Right ventricle myocardium inferior (tissue), 1 donor: ENCODE measurements at regions not wholly inside any gene's neighbourhood (a gene's known extent, or its start where the extent isn't known, plus 50 kb on each side); places are given as distances from the start of the nearest gene placed in this dataset.
A peak's percentile ranks its signal among the peaks of the same experiment; 100 is the strongest.
"Not testable (repeated sequence)": the region's sequence is repeated elsewhere in the genome, so short reads cannot be mapped to it uniquely, and the experiment has no call there.

Source experiments
- ATAC-seq: fragments of 200-7000 bp; cut with Tn5 transposase; one replicate; pipeline ENCODE4 v1.9.1; 2020; ENCODE audit warnings: mild to moderate bottlenecking, moderate library complexity
- DNase-seq: peaks from one replicate; pipeline ENCODE4 v3.0.0; 2021; ENCODE audit errors: missing footprints
- intact Hi-C: fragments of 100-400 bp; cut with DNase I; formaldehyde crosslinking; loops from one replicate; pipeline ENCODE4 v1.11.0; 2022
- donor health status: DM: no; HTN: yes; CAD: no; lungs with severe emphysema.

DNA sequence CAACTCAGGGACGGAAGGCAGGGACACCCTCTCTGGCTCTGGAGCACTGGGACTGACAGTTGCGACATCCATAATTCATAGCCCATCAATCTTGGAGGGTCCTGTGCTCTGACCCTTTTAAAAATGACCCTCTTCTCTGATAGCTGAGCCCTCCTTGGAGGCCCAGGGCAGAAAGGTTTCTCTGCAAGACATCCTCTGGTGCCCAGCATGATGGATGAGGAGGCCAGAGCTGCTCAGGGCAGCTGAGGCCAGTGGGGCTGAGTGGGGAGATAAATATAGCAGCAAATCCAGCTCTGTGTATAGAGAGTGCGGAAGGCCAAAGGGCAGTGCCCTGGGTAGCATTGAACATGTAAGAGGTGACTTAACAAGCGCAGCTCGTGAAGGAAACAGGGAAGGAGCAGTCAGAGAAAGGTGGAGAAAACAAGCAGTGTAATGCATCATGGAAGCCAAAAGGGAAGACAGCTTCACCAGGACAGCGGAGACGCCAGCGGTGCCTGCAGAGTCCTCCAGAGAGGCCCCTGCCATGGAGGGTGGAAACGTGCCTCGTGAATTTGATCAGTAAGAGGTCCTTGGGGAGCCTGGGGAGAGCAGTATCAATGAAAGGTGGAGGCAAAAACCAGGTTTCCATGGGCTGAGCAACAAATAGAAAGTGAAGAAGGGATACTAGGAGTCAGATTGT is 50.4 kb upstream of the FMOD start:
- ATAC-seq, result no peak
- intact Hi-C loops, result loop anchor here (5.0 kb wide), 1 partner anchor 34 kb away; no protein-coding TSS in a partner anchor
- no peak for DNase-seq

DNA sequence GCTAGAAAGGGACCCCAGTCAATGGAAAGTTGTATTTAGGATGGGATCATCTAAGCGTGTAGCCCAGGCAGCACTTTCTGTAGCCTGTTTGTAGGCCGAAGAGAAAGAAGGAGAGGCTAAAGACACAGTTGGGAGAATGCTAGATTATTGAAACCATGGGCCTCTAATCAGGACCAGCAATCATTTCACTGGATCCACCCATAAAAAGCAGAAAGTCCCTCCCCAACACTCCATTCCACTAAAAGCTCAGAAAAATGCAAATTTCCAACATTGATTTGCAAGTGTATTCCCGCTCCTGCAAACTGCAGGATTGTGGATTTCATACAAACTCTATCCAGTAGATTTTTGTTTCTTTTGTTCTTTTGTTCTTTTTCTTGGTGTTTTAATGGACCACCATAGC is 51.2 kb upstream of the FMOD start:
- intact Hi-C loops, result loop anchor here (5.0 kb wide), 1 partner anchor 35 kb away; no protein-coding TSS in a partner anchor

DNA sequence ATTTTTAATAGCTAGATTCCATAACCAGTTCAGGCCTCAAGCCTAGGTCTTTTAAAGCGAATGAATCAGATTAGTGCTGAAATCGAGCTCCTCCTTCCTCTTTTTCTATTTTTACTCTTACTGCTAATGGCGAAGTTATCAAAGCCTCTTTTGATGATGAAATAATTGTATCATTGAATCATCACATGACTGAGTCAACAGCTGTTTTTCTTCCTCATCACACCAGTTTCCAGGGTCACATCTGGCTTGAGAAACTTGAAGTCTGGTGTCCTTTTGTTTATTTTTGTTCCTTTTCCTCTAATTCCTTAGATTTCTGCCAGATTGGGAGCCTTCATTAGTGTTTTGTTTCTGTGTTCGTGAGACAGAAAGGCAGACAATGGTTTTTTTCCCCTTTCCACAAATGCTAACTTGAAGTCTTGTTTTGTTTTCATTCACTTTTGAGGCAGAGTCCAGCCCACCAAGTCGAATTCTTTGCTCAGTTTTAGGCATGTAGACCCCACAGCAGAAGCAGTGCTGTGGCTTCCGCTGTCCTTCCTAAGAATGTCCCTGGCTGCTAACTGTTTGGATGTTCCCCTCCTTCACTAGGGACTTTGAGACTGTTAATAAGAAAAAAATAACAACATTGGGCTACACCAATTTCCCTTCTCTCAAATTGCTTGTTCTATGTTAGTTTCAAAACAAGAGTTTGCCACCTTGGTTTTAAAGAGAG is 51.9 kb upstream of the FMOD start:
- ATAC-seq, result peak; percentile 79
- DNase-seq, result no peak
- intact Hi-C loops, result loop anchor here (5.0 kb wide), 1 partner anchor 35 kb away; no protein-coding TSS in a partner anchor

More for the DNA sequence above, 51.2 kb upstream of the FMOD start:
- no peak for DNase-seq
- no peak for ATAC-seq

DNA sequence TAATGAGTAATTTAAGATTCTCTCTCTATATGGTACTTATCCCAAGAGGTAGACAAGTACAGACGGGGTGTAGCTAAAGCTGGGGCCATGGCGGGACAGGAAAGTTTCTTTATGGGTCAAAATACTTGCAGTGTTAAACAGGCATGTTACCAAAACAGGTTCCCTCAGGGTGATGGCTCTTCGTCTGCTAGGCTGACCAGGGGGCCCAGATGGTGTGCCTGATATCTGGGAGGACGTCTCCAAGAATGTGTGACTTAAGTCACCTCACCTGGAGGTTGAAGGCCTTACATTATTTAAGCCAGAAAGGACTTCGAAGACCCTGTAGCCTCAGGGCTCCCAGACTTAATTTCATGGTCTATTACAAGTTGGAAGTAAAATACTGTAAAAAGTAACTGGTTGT is 52.7 kb upstream of the FMOD start:
- DNase-seq (no peak), ATAC-seq (no peak)
- intact Hi-C loops, result loop anchor here (5.0 kb wide), 1 partner anchor 36 kb away; no protein-coding TSS in a partner anchor

DNA sequence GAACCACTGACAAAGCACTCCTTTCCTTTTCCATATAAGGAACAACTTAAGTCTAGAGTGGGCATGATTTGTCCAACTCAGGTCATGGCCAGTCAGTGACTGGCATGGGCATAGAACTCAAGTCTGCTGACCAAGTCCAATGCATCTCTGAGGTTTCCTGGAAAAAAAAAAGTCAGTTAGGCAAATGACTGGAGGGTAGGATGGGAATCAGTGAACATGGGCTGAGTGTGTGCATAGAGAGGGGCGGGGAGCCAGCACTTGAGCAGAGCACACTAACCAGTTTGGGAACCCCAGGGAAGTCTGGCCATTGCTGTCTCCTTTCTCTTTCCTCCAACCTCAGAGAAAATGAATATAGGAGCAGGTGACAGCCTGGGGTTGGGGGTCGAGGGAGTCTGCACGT is 53.6 kb upstream of the FMOD start:
- ATAC-seq, result no peak
- intact Hi-C loops, result loop anchor here (5.0 kb wide), 1 partner anchor 37 kb away; no protein-coding TSS in a partner anchor
- no peak for DNase-seq

DNA sequence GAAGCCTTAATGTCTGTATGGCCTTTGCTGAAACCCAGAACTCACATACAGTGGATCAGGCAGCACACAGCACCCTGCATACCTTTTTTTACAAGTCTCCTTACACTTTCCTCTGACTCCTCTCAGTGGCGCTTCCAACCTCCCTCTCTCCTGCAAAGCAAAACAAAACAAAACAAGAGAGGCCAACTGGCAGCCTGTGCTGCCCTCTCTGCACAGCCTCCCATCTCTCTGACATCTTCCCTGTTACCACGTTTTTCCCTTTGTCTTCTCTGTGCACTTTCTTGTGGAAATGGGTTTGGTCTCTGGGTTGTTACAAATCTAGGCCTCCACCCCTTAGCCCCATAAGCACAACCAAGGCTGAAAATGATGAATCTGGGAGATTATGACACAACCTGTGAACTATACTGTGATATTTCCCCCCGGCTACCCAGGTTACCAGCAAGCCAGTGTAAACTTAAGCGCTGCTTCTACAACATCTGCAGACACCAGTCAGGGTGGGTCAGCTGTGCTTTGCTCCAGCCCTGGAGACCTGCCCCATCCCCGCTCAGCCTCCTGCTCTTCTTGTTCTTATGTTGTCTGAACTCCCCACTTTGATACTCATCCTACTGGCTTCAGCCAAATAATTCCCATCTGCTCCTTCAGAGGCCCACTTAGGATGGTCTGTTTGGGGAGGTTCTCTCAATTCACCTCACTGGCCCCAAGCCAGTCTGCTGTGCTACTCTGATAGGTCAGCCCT is 54.9 kb upstream of the FMOD start:
- intact Hi-C loops, result no loop called here
- no peak for ATAC-seq

DNA sequence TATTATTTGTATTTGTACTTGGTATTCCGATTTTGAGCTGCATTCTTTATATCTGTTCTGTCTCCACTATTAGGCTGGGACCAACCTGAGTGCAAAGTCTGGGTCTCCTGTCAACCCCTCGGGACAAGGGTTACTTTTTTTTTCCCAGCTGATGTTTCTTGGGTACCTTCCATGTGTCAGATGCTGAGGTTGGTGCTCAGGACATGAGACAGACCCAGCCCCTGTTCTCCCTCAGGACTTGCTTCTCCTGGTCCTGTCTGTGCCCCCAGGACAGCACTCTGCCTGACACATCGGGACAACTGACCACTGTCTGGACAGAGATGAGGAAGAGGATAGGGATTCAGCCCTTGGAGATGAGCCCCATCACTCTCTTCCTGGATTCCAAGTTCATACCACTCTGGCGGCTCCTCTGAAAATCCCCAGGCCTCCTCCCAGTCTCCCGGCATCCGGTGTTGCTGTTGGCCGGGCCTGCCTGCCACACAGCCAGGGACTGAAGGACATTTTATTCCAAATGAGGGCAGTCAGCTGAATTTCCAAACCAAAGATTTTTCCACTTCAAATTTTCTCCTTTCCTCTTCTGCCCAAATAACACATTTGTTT is 55.6 kb upstream of the FMOD start:
- intact Hi-C loops, result no loop called here
- peak; percentile 69 for DNase-seq
- ATAC-seq, result peak; percentile 65

More for the DNA sequence above, 54.9 kb upstream of the FMOD start:
- no peak for DNase-seq

DNA sequence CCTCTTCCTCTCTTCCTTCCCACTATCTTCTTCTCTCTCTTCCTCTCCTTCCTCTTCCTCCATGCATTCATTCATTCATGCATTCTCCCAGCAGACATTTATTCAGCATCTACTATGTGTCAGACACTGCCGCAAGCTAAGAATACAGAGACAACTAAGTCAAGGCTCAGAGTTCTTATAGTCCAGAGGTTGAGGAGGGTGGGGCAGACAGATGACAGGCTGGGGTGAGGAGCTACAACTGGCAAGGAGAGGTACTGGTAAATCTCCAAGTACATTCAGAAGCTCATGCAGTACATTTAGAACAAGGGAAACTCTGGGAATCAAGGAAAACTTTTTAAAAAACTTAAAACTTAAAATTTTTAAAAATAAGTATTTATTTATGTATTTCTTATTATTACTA is 56.4 kb upstream of the FMOD start:
- DNase-seq (no peak), ATAC-seq (no peak)
- intact Hi-C loops, result no loop called here

DNA sequence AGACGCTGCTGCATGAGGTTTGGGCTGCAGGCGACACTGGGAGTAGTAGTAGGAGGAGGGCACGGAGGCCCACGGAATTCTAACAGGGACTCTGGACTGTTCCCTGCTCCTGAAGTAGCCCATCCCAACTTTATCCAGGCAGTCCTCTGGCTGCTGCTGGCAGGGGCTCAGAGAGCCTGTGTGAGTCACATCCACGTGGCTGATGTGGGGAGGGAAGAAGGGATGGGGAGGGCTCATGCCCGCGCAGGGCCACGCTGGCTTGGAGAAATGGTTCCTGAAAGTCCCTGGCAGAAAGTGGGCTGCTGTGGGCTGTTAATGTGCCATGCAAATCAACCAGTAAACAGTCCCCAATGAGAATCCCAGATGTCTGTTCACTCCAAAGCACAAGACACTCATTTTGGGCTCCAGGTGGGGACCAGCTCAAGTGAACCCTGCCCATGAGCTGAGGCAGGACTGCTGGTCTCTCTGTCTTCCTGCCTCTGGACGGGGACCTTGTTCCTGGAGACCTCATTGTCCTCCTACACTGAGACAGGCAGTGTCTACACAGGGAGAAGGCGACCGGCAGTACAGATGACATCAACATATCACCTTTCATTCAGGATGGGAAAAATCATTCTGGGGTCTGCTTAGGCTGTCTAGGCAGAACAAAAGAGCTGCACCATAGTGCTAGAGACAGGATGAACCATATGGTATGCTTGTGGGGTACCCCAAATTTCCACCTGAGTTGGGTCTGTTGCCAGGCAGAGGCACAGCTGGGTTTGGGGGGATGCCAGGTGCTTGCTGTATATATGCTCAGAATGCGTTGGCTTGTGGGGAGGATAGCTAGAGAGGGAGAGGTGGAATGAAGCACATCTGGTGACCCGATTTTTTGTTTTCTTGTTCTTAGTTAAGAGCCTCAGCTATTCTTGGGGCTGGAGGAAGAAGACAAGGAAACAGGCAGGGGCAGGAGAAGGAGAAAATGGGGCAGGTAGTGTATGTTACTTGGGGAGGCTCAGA is 57.9 kb upstream of the FMOD start:
- ATAC-seq (peak; percentile 92), DNase-seq (peak; percentile 87)
- intact Hi-C loops, result no loop called here

DNA sequence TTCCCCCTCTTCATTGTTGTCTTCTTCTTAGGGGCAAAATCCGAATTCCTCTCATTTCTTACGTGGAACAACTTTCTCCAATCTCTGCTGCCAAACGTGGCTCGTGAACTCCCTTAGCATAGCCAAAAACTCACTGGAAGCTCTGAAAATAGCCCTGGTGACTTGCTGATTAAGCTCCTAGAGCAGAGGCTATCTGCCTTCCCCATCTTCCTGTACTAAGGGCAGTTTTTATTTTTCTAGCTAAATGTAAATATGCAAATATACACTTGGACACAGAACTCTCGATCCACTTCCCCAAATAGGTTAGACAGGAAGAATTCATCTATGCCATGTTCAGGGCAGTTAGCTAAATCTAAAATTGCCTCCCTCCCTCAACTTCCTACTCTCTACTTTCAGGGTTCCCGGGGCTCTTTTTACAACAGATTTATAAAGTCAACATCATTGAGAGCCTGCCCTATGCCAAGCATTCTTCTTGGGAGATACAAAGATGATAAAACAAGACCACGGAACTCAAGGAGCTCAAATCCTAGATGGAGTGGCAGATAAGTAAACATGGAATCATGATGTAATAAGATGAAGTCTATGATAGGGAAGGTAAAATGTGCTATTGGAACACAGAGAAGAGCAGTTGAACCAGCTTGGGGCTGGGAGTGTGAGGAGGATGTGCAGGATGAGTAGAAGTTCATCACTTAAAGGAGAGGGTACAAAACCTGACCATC is 59.4 kb upstream of the FMOD start:
- intact Hi-C loops, result no loop called here
- DNase-seq (no peak), ATAC-seq (no peak)

DNA sequence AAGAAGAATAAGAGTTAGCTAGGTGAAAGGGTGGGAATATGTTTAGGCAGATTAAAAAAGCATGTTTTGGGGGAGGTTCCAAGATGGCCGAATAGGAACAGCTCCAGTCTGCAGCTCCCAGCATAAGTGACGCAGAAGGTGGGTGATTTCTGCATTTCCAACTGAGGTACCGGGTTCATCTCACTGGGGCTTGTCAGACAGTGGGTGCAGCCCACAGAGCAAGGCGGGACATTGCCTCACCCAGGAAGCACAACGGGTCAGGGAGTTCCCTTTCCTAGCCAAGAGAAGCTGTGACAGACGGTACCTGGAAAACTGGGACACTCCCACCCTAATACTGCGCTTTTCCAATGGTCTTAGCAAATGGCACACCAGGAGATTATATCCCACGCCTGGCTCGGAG is 60.5 kb upstream of the FMOD start:
- ATAC-seq, DNase-seq, intact Hi-C loops: not testable (repeated sequence)

DNA sequence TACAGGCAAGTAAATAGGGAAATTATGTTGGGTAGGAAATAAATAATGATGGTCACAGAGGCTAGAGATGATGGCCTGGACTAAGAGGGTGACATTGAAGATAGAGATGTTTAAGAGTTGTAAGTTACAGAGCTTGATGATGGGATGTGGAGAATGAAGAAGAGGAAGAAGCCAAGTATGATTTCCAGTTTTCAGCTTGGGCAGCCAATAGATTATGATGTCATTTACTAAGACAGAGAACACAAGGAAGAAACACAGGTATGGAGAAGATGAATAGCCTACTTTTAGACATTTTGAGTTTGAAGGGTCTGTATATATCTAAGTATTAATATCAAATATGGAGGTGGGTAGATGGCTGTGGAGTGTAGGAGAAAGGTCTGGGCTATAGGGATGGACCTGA is 56.0 kb upstream of the PRELP start:
- no peak for DNase-seq
- intact Hi-C loops, result no loop called here
- ATAC-seq, result no peak

DNA sequence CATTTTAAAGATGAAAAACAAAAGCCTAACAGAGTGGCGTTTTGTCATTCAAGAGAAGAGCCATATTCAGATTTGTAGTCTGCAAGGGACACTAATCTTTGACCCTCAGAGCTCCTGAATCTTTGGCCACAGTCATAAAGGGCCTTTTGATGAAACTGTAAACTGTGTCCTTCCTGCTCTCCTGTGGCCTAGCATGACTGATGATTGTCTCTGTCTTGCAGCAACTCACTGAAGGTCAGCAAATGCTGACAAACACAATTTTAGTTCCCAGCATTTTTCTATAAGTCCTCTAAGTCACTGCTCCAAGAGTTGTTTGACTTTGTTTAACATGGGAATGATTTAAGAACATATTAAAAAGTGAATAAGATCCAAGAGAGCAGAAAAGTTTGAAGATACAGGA is 55.3 kb upstream of the PRELP start:
- ATAC-seq (no peak), DNase-seq (no peak)
- intact Hi-C loops, result no loop called here

DNA sequence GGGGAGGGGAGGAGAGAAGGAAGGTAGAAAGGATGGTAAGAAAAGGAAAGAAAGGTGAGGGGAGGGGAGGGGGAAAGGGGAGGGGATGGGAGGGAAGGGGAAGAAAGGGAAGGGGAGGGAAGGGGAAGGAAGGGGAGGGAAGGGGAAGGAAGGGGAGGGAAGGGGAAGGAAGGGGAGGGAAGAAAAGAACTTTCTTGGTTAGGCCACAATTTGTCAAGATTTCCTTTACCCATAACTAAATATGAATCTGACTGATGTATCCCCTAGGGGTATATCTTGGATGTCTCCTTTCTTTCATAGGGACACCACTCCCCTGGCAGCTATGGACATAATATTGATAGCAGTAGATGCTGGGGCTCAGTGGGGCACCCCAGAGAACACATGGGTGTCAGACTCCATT is 54.4 kb upstream of the PRELP start:
- ATAC-seq, result no peak
- intact Hi-C loops, result no loop called here
- no peak for DNase-seq

DNA sequence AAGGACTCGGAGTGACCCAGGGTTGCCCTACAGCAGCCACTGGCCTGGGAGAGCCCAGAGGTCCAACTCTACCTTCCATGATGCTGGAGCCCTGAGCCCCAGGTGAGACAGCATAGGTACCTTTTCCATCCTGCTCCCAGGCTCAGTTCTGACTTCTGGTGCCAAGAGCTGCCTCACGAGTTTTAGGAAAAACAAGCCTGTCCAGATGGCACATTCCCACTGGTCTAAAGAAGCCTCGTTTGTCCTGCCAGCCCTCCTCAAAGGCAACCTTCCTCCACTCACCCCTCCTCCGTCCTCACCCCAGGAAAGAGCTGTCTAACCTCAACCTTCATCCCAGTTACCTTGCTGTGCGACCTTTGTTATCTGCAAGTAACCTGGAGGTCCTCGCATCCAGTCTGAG is 53.5 kb upstream of the PRELP start:
- DNase-seq (no peak), ATAC-seq (no peak)
- intact Hi-C loops, result no loop called here

DNA sequence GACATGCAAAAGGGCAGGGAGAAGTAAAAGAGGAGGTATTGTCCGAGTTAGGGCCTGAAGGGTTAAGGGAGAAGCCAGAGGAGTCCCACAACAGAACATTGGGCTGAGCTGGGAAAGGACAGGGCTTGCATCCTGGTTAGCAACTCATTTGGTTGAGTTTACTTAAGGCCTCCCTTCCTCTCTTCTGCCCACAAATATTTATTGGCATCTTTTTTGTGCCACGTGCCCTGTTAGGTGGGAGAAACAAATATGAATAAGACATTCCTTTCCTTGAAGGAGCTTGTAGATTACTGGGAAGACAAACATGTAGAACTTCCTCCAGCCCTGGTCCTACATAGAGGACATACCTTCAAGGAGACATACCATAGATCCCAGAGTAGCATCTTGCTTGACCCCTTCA is 53.0 kb upstream of the PRELP start:
- DNase-seq, result no peak
- ATAC-seq, result no peak

DNA sequence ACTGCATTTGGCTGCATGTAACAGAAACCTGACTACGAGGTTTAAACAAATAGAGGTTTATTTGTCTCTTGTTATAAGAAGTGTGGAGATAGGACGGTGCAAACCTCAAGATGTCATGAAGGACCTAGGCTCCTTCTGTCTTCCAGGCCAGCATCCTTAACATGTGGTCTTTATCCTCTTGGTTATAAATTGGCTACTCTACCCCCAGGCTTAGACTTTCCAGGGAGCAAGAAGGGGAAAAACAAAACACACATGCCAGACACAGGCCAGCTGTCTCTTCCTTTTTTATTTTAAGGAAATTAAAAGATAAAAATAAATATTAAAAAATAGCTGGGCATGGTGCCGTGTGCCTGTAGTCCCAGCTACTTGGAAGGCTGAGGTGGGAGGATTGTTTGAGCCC is 51.3 kb upstream of the PRELP start:
- DNase-seq (no peak), ATAC-seq (no peak)
- intact Hi-C loops, result no loop called here

More for the DNA sequence above, 53.0 kb upstream of the PRELP start:
- intact Hi-C loops, result no loop called here
